Pons (tissue), 1 donor: ENCODE measurements at regions not wholly inside any gene's neighbourhood (a gene's known extent, or its start where the extent isn't known, plus 50 kb on each side); places are given as distances from the start of the nearest gene placed in this dataset.

Experiments
- DNase-seq: peaks from one replicate; pipeline ENCODE4 v3.0.0-alpha.2; 2016; ENCODE audit warnings: low spot score

DNA sequence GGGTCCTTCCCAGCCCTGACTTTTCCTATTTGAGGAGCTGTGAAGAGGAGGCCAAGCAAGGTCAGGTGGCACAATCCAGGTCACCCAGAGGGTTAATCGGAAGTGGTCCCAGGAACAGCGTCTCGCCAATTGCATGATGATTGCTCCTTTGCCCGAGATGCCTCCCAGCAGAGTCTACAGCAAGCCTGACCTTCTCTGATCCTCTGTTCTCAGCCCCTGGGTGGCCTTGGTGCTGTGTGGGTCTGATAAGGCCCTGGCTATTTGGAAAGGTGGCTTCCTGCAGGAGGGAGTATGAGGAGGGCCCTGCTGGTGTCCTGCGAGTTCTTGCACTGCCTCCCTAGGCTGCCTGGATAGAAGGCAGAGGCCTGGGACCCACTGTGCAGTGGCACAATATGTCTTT is 116.2 kb downstream of the FOXD2 start:
- DNase-seq: peak; percentile 58

DNA sequence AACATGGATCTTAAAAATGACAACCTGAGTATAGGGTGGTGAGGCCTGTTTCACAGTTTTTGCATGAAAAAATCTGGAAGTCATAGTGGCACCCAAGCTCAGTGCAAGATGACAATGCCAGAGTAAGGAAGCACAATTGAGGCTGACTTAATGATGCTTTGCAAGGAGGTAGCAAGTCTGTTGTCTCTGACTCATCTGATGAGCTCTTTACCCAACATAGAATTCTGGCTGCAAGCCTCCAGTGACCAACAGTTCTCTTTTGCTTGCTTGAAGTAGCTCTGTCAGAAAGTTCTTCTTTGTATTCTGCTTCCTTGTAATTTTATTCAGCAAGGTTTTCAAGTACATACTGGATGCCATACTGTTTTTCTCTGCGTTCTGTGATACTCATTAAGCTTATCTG is 117.1 kb downstream of the FOXD2 start:
- no peak for DNase-seq

DNA sequence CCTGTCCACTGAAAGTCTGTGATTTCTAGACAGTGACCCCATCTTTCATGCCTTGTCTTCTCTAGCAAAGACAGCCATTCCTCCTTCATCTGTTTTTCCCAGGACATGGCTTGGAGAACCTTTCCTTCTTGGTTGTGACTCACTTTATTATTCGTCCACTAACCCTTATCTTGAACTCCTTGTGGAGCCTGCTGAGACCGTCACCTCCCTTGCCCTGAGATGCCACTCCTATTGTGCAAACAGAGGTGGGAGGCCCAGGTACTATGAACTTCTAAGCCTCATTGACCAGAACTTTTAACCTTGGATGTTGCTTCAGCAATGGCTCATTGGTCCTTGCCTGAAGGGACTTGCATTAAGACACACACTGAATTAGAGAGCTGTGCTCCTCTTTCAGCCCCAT is 117.5 kb downstream of the FOXD2 start:
- DNase-seq: no peak

DNA sequence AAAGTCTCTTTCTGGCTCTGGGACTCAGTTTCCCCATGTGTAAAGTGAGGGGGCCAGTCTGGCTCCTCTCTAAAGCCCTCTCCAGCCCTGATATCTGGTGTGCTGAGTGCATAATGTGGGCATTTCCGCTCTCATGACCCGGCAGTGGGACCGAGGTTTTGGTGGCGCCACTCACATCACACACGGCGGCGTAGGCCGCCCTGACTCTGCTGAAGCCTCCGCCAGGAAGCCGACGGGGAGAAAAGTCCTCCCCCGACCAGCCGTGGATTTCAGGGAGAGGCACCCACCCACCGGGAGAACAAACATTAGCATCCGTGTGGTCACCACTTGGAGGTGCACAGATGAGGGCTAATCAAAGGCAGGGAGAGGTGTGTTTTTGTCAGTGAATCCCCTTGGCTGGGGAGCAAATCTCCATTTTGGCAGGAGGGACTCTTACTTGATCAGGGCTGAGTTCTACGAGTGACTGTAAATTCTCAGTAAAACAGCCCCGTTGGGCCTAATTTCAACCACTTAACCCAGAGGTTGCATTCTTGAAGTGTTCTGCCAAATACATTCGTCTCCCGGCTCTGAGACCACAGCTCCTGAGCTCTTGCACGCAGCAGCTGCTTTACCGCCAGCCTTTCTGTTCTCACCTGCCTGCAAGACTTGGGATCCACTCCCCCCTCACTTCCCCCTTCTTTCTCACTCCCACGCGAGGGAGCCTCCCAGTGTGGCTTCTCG is 118.2 kb downstream of the FOXD2 start:
- no peak for DNase-seq

DNA sequence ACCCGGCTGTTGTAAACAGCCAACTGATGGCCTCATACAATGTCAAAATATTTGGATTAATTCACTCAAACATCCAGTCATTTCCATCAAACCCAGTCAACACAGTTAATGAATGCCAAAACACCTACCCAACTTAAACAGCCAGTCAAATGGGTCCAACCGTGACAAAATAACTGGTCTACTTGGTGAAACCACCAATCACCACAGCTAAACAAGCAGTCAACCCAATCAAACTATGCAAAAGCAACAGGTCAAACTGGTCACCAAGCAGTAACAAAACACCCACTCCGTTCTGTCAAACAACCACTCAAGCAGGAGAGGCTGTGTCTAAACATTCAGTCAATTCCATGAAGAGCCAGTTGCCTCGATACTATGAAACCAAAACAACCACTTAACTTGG is 119.2 kb downstream of the FOXD2 start:
- no peak for DNase-seq

DNA sequence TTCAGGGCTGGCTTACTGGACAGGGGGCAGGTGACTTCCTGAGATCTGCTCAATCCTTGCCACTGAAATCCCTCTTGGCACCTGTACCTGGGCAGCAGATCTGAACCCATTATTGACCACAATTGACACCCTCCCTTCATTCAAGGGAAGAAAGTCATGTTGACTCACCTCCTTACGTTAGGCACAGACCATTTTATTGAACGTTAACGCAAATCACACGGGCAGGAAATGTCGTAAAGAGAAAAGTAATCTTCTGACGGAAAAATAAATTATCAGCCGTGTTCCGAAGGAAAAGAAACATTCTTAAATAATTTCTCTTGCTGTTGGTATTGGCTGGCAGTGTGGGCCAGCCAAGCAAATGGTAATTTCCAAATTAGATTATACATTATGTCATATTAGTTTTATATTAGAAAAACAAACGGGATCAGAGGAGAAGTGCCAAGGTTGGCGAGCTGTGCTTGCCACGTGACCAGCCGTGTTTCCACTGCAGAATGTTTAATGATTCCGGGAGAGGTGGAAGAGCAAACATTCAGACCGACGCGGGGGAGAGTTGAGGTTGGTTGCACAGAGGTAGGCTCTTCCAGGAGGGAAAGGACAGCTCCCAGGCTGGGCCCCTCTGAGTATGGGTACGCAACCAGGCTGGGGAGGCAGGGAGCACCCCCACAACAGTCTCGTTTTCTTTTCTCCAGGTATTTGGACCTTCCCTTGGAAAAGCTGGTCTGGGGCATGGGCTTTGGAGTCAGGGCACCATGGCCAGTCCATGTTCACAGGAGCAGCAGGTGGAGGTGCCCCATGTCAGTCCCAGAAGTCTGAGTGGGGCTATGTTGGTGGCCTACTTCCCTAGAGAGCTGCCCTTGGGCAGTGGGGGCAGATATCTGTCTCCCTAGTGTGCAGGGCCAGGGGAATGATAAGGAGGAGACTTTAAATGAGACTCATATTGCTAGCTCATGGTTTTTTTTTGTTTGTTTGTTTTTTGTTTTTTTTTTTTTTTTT is 121.1 kb downstream of the FOXD2 start:
- DNase-seq: no peak

DNA sequence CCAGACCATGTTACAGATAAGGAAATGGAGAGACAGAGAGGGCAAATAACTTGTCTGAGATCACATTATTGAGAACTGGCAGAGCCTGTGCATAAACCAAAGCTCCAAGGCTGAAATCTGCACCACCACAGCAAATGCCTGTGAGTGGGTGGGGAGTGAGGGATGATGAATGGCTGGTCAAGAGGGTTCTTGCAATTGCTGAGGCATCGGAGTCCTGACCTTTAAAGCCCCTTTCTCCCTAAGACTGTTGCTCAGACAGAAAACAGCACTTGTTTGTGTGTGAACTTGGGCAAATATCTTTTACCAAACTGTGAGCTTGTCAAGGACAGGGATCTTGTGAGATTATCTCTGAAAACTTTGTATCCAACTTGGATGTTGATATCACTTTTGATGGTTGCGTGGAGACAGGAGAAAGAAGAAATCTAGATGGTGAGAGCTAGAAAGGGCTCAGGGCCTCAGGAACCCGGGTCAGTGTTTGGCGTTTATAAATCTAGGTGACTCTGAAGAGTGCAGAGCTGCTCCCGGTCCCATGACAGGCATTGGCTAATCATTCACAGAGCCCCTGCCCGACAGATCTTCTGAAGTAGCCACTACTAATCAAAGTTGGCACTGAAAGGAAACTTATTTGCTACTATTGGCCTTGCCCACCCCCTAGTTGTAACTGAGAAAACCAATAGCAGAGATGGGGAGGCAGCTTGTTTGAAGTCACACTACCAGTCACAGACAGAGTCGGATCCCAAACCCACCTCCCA is 122.3 kb downstream of the FOXD2 start:
- no peak for DNase-seq

DNA sequence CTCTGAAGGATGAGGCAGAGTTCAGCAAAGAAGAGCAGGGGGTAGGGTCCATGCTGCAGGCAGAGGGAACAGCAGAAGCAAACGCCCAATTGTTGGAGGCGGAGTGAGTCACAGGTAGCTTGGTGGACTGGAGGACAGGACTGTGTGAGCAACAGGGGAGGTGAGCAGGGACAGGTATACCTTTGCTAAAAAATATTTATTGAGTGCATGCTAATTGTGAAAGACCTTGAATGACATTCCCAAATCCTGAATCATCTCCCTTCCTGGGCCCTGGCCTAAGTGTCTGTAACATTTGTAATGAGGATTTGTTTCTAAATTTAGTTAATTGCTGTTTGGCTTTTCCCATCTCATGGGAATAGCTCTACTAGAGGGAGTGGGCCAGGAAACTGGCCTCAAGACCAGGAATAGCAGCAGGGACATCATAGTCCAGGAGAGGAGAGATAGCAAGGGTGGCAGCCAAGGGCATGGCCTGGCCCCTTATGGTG is 123.7 kb downstream of the FOXD2 start:
- no peak for DNase-seq

DNA sequence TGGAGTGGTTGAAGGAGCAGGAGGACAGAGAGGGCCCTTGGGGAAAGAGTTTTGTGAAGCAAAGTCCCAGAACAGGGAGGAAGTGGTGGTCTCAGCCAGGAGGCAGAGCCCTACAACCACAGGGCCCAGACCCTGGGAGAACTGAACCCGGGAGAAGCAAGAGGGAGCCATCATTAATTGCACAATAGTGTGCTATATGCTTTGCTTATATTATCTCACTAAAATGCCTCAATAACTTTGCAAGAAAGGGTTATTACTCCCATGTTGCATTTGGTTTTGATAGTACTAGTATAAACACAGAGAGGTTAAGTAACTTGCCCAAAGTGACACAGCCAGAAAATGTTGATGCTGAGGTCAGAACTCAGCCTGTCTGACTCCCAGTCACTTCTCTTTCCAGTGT is 124.3 kb downstream of the FOXD2 start:
- no peak for DNase-seq

DNA sequence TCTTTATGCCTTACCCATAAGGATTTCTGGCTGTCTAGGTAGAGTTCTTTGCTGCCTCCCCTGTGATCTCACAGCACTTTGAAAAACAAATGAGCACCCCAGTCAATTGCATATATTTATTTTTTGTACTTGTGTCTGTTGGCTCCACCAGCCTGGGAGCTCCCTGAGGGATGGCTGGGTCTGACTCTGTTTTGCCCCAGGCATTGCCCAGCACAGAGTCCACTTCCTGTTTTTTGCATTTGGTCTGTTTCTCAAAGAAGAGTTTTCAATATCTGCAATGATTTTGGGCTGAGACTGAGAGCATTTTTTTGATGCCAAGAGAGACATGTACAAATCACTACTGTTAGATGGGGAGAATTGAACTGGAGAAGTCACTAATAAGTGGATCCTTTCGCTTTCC is 125.0 kb downstream of the FOXD2 start:
- DNase-seq: no peak

DNA sequence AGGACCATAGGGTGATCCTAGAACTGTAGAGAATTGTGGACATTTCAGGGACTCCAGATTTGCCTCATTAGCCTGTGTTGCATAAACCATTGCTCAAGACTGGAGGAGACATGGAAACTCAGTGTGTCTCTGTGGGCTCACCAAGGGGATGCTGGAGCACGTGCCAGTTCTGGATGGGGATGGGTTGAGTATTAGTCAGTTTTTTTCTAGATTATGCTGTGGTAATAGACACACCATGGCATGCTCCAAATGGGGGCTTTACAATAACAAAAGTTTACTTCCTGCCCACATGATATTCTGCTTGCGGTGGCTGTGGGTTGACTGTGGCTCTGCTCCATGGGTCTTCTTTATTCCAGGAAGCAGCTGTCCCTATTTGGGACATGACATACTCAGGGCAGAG is 125.4 kb downstream of the FOXD2 start:
- no peak for DNase-seq

DNA sequence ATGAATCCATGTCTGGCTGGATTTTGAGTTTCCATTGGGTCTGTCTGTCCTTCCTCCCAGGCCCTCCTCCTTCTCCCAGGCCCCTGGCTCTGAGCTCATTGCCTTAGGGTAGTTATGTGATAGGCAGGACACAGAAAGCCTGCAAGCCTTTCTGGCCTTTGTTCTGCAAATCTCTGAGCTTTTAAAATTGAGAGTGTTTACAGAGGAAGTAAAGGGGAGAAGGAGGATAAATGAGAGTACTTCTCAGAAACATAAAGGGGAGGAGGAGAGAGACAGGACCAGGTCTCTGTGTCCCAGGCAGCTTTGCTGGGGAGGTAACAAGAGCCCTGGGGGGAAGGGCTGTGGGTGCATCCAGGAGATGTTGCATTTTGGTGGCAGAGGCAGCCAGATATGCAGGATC is 126.7 kb downstream of the FOXD2 start:
- no peak for DNase-seq

DNA sequence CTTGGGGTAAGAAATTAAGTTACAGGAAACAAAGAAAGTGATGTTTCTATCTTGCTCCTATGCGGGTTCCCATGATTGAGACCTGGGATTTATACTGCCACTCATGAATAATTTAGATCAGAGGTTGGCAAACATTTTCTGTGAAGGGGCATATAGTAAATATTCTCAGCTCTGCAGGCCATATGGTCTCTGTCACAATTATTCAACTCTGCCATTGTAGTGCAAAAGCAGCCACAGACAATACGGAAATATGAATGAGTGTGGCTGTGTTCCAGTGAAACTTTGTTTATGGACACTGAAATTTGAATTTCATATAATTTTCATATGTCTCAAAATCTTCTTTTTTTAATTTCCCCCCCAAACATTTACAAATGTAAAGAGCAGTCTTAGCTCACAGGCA is 127.2 kb downstream of the FOXD2 start:
- no peak for DNase-seq

DNA sequence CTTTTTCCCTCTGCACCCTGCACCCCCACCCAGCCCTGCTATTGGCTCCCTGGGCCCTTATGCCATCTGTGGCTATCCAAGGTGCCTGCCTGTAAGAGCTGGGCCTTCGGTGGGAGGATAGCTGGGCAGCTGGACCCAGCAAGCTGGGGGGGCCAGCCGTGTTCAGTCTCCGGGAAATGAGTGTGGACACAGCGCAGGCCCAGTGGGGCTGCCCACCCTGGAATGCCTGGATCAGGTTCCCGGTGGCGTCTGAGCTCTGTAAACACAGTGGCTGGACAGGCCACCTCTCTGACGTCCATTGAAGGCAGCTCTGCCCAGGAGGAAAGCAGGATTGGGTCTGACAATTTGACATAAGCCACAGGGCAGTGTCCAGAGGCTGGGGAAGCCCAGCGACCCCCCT is 127.8 kb downstream of the FOXD2 start:
- no peak for DNase-seq

DNA sequence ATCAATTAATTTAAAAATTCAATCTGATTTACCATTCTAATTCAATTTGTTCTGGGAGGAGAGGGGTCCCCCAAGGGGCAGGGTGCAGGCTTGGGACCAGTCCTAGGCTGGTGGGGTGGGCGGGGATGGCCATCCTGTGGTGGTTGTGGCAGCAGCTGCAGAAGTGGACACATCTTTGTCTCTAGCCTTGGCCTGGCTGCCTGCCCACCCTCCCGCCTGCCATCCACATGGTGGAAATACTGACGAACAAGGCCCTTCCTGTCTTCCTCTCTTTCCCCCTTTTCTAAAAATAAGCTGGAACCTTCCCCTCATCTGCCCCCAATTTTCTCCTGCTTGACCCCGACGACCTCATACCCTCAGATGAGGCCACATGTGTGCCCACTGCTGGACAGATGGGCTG is 130.9 kb downstream of the FOXD2 start:
- DNase-seq: peak; percentile 78

DNA sequence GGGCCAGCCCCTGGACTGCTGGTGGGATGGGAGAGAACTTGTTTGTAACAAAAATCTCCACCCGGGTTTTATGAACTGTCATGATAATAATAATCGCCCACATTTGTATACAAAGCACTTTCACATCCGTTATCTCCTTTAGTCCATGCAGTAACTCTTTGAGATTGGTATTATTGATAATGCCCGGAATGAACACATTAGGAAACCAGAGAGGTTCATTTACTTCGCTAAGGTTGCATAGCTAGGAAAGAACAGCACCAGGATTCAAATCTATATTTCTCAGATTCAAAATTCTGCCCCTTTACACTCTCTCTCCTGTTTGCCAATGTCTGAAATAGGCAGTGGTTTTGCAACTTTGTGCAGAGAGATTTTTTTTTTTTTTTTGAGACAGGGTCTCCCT is 131.4 kb downstream of the FOXD2 start:
- DNase-seq: no peak

DNA sequence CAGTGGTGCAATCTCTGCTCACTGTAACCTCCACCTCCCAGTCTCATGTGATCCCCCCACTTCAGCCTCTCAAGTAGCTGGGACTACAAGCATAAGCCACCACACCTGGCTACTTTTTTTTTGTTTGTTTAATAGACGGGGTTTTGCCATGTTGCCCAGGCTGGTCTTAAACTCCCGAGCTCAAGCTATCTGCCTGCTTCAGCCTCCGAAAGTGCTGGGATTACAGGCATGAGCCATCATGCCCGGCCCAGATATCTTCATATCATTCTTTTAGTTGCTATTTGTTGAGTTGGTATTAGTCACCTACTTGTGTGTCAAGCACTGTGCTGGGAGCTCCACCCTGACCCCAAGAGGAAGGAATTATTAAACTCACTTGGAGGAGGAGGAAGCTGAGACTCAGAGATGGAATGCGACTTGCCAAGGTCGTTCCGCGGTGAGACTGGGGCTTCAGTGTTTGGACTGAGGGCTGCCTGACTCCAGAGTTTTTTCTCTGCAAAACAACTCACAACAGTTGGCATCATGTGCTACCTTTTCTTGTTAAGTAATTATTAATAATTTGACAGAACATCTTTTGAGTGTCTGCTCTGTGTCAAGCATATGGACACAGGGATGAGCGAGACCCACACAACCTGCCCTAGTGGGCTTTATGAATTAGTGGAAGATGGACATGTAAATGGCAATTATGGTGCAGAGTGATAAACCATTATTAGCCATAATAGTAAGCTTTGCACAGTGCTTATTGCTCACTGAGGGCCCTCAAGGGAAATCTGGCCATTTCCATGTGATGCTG is 132.0 kb downstream of the FOXD2 start:
- no peak for DNase-seq

DNA sequence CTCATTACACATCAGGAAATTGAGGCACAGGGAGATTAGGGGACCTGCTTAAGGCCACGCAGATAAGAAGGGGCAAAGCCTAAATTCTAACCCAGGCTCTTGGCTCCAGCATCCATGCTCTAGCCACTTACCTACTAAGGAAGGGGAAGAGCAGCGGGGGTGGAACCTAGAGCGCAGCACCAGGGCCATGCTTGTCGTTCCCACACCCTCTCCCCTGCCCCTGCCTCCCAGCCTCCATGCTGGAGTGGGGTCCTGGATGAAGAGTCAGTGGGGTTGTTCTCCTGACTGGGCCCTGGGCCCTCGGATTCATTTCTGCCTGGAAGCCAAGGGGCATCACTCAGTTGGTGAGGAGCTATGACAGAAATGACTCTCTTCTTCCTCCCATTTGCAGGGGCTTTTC is 133.3 kb downstream of the FOXD2 start:
- no peak for DNase-seq

DNA sequence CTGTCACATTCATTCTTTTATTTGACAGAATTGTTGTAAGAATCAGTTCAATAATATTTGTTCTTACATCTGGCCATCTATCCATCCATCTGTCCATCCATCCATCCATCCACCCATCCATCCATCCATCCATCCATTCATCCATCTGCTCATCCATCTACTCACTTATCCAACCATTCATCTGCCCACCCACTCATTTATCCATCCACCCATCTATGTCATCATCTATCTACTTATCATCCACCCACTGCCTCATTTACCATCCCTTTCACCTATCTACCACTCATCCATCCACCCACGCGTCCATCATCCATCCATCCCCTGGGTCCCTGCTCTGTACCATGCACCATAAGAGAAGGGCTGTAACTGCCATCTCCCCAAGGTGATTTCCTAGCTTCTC is 134.1 kb downstream of the FOXD2 start:
- DNase-seq: no peak

DNA sequence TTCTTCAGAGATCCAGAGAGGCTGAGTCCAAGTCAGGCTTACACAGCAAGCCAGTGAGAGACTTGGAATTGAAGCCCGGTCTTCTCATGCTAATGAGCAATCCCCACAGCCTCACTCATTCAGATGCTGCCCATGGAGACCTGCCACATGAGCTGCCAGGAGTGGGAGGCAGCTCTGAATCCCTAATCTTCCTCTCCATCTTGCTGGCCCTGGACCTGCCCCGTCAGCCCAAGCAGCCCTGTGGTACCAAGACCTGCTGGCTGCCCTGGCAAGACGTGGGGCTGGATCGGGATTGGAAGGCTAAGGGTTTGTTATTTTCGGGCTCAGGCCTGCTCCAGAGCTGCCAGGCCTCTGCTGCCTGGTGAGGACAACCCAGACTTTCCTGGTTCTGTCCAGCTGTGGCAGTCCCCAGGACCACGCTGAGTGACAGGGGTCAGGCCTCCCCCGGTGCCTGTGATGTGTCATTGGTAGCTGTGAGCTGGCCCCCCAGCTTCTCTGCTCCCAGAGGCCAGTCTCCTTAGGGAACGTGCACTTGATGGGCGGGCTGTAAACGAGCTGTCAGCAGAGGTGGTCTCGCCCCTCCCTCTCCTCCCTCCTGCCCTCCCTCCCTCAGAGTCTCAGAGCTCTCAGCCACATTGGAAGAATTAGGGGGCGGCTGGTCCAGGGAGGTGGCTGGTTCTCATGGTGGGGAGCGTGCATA is 135.0 kb downstream of the FOXD2 start:
- DNase-seq: peak; percentile 71
